K562 (cell line): ENCODE measurements at regions not wholly inside any gene's neighbourhood (a gene's known extent, or its start where the extent isn't known, plus 50 kb on each side); places are given as distances from the start of the nearest gene placed in this dataset.

Experiments used
- ATAC-seq: fragments of 200-7000 bp; cut with Tn5 transposase; 3 replicates; pipeline ENCODE4 v1.9.1; 2020; ENCODE audit warnings: moderate library complexity
- BruUV-seq: library from RNA; stranded (reverse); fragments of 400-500 nt; replicated peaks from 2 replicates; lab custom pipeline; 2021; lab: Mats Ljungman, UMichigan
- CTCF ChIA-PET: fragments of 300-600 bp; formaldehyde crosslinking; extraction: SDS; loops from one replicate; lab custom pipeline; 2021; ENCODE audit warnings: low intra/inter-chr PET ratio; lab: Yijun Ruan, JAX
- POLR2A ChIA-PET: fragments of 300-600, 350-650 bp; sonication (Branson Sonifier 250); formaldehyde crosslinking; extraction: SDS; loops from one replicate; lab custom pipeline; 2021; ENCODE audit warnings: antibody characterized with exemption, inconsistent platforms; lab: Yijun Ruan, JAX
- DNase-seq, 4 experiments: peaks; one replicate each; pipeline versions ENCODE4 v3.0.0 to v3.0.0-alpha.2; 2011 to 2018; ENCODE audit warnings: low spot score in 3 of 4, mixed read lengths in 3 of 4; ENCODE audit errors: extremely low read depth in 1 of 4
- FAIRE-seq: peaks from 2 replicates; lab custom pipeline; 2011; peaks lifted over from hg19 to GRCh38; lab: Jason Lieb, UNC
- H2AFZ ChIP-seq: 2 replicates; pipeline ENCODE4 v1.6.0; 2011; ENCODE audit warnings: low read depth, low read length, control low read depth, inconsistent platforms
- H3K27ac ChIP-seq: fragments of 200-600 bp; 3 replicates; pipeline ENCODE4 v1.8.0; 2011; ENCODE audit warnings: low read depth, mild to moderate bottlenecking, control low read depth, inconsistent platforms, low read length, moderate library complexity, mixed read lengths; ENCODE audit errors: extremely low read depth
- H3K27me3 ChIP-seq, 2 experiments: fragments of 300-600 bp in 1 of 2; 2 replicates in 1 of 2; 3 replicates in 1 of 2; pipeline versions ENCODE4 v1.6.0 to v1.8.0; 2011; ENCODE audit warnings: inconsistent platforms in 2 of 2, low read length in 2 of 2, mild to moderate bottlenecking in 1 of 2, mixed read lengths in 1 of 2, moderate library complexity in 1 of 2; ENCODE audit not compliant: control insufficient read depth in 2 of 2, insufficient read depth in 2 of 2
- H3K36me3 ChIP-seq: fragments of 300-600 bp; 3 replicates; pipeline ENCODE4 v1.8.0; 2011; ENCODE audit warnings: mild to moderate bottlenecking, low read length, inconsistent platforms; ENCODE audit not compliant: control insufficient read depth, insufficient read depth
- H3K4me1 ChIP-seq, 2 experiments: fragments of 200-600 bp in 1 of 2; replicated peaks in 1 of 2; 2 replicates in 1 of 2; 3 replicates in 1 of 2; pipeline versions ENCODE4 v1.5.1 to v1.8.0; 2011; ENCODE audit warnings: inconsistent platforms in 2 of 2, low read length in 2 of 2, mild to moderate bottlenecking in 1 of 2, mixed read lengths in 1 of 2, moderate library complexity in 1 of 2; ENCODE audit not compliant: control insufficient read depth in 2 of 2, insufficient read depth in 2 of 2
- H3K4me2 ChIP-seq: 2 replicates; pipeline ENCODE4 v1.6.1; 2011; ENCODE audit warnings: low read length, control low read depth, inconsistent platforms, mixed read lengths; ENCODE audit not compliant: insufficient read depth
- H3K4me3 ChIP-seq: fragments of 200-600 bp; sonication (generic), shearing (Covaris generic); 2 replicates; pipeline ENCODE4 v1.5.1; 2016; ENCODE audit warnings: control low read depth, inconsistent platforms
- H3K79me2 ChIP-seq: fragments of 200-600 bp; 3 replicates; pipeline ENCODE4 v1.8.0; 2011; ENCODE audit warnings: low read length, inconsistent platforms; ENCODE audit not compliant: control insufficient read depth, insufficient read depth
- H3K9ac ChIP-seq, 2 experiments: 2 replicates each; pipeline versions ENCODE4 v1.6.0 to v1.6.1; 2011; ENCODE audit warnings: low read depth in 2 of 2, low read length in 2 of 2, control low read depth in 1 of 2, inconsistent platforms in 1 of 2, mild to moderate bottlenecking in 1 of 2, mixed read lengths in 1 of 2; ENCODE audit not compliant: insufficient read depth in 1 of 2
- H3K9me1 ChIP-seq: one replicate; pipeline ENCODE4 v1.6.0; 2011; ENCODE audit warnings: inconsistent platforms, mild to moderate bottlenecking, low read length, moderate library complexity; ENCODE audit not compliant: control insufficient read depth, insufficient read depth
- H3K9me3 ChIP-seq: replicated peaks from 2 replicates; pipeline ENCODE4 v1.5.1; 2011; ENCODE audit warnings: low read depth, low read length, inconsistent platforms; ENCODE audit not compliant: control insufficient read depth, insufficient read depth
- H4K20me1 ChIP-seq: replicated peaks from 2 replicates; pipeline ENCODE4 v1.6.1; 2011; ENCODE audit warnings: low read length, inconsistent platforms, mixed read lengths; ENCODE audit not compliant: control insufficient read depth, insufficient read depth
- E2F5 ChIP-seq: sonication (generic); formaldehyde crosslinking; IDR thresholded peaks from 2 replicates; pipeline ENCODE4 v1.8.0; 2022; ENCODE audit warnings: mild to moderate bottlenecking, missing genetic modification reagents
- EGR1 ChIP-seq: fragments of 450-650 bp; conservative IDR thresholded peaks from 2 replicates; pipeline ENCODE4 v1.6.1; 2017; ENCODE audit warnings: mild to moderate bottlenecking
- FOXO4 ChIP-seq: fragments of 450-650 bp; formaldehyde crosslinking; IDR thresholded peaks from 2 replicates; pipeline ENCODE4 v1.4.0; 2020; ENCODE audit warnings: mild to moderate bottlenecking, moderate library complexity
- HCFC1 ChIP-seq: IDR thresholded peaks from 2 replicates; pipeline ENCODE4 v1.6.1; 2012; ENCODE audit warnings: low read depth, low read length, improper control_type of control experiment
- IRF2 ChIP-seq: sonication (generic); formaldehyde crosslinking; IDR thresholded peaks from 2 replicates; pipeline ENCODE4 v1.8.1; 2022; ENCODE audit warnings: mild to moderate bottlenecking, missing genetic modification reagents
- LARP7 ChIP-seq: fragments of 450-650 bp; IDR thresholded peaks from 2 replicates; pipeline ENCODE4 v1.6.1; 2016
- PHF21A ChIP-seq: fragments of 450-650 bp; IDR thresholded peaks from 2 replicates; pipeline ENCODE4 v1.6.1; 2017; ENCODE audit warnings: low read depth, borderline replicate concordance
- XRCC5 ChIP-seq: fragments of 200-400 bp; formaldehyde crosslinking; IDR thresholded peaks from 2 replicates; pipeline ENCODE4 v1.6.1; 2017; ENCODE audit warnings: low read depth, mild to moderate bottlenecking, low read length
- ZSCAN32 ChIP-seq: fragments of 450-650 bp; formaldehyde crosslinking; IDR thresholded peaks from 2 replicates; pipeline ENCODE4 v1.4.0; 2020; ENCODE audit warnings: mild to moderate bottlenecking, moderate library complexity
- WGBS: fragments of 100-300 bp; shearing (Covaris generic); methylation state at CpG from one replicate; pipeline ENCODE4 v1.1.6; 2016; ENCODE audit warnings: low coverage, mixed read lengths; ENCODE audit not compliant: insufficient coverage; ENCODE audit errors: missing lambda C conversion rate; 5-methylcytosine and 5-hydroxymethylcytosine counted together
- in situ Hi-C: fragments of 300-500 bp; cut with MboI; formaldehyde crosslinking; loops from 4 replicates; pipeline ENCODE4 v1.15.0; 2018; ENCODE audit warnings: inconsistent platforms, mixed read lengths
- intact Hi-C: fragments of 100-400 bp; cut with micrococcal nuclease; formaldehyde crosslinking; loops from 2 replicates; pipeline ENCODE4 v1.14.2; 2022

- no peaks in the 10 kb centered on the region for H3K4me1 ChIP-seq
- no peaks in the 10 kb centered on the region for H3K9me1 ChIP-seq
- H3K4me2 ChIP-seq = no peak overlapping the region
- WGBS = 0% methylated on average over 2 of the region's 2 CpGs
- no peaks in the 10 kb centered on the region for H3K27me3 ChIP-seq
- no peaks in the 10 kb centered on the region for H3K79me2 ChIP-seq
- no peaks in the 10 kb centered on the region for H3K9me3 ChIP-seq
- H4K20me1 ChIP-seq = no peaks in the 10 kb centered on the region
- H3K4me3 ChIP-seq = no peak overlapping the region
- no TSS peak for BruUV-seq
- ChIA-PET POLR2A (no interaction called here), CTCF (no interaction called here)
- no peak overlapping the region for H3K27ac ChIP-seq
- no peak overlapping the region for H3K9ac ChIP-seq
- ATAC-seq = no peak
- intact Hi-C loops = no loop called here
- no peak for FAIRE-seq
- no peak overlapping the region for H2AFZ ChIP-seq
- in situ Hi-C loops = no loop called here
- DNase-seq = no peak
- TF ChIP-seq ZSCAN32 (CRISPR knock-in tag) = no peak
- no peak for TF ChIP-seq IRF2 (CRISPR knock-in tag)
- TF ChIP-seq LARP7 = no peak
- no peak for TF ChIP-seq XRCC5
- no peak for TF ChIP-seq EGR1
- TF ChIP-seq FOXO4 (CRISPR knock-in tag) = no peak
- TF ChIP-seq HCFC1 = no peak
- TF ChIP-seq E2F5 (CRISPR knock-in tag) = no peak
- no peak for TF ChIP-seq PHF21A
- H3K36me3 ChIP-seq = no peaks in the 10 kb centered on the region
Measured at GRCh38 chr21:25425156-25425555, 182.1 kb downstream of the MRPL39 start.
